GM21619 (cell line): ENCODE measurements at regions not wholly inside any gene's neighbourhood (a gene's known extent, or its start where the extent isn't known, plus 50 kb on each side); places are given as distances from the start of the nearest gene placed in this dataset.

ENCODE experiments used
- ATAC-seq: cut with Tn5 transposase; IDR thresholded peaks from one replicate; pipeline ENCODE4 v1.9.1; 2021; ENCODE audit not compliant: unreplicated experiment

DNA sequence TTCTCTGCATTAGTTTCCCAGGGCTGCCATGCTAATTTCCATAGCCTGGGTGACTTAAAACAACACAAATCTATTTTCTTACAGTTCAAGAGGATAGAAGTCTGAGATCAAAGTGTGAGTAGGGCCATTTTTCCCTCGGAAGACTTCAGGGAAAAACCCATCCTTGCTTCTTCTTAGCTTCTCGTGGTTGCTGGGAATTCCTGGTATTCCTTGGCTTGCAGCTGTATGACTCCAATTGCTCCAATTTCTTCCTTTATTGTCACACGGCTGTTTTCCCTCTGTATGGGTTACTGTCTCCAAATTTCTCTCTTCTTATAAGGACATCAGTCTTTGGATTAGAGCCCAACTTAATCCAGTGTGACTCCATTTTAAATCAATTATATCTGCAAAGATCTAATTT is 128.4 kb upstream of the JAG1 start:
- no peak for ATAC-seq

DNA sequence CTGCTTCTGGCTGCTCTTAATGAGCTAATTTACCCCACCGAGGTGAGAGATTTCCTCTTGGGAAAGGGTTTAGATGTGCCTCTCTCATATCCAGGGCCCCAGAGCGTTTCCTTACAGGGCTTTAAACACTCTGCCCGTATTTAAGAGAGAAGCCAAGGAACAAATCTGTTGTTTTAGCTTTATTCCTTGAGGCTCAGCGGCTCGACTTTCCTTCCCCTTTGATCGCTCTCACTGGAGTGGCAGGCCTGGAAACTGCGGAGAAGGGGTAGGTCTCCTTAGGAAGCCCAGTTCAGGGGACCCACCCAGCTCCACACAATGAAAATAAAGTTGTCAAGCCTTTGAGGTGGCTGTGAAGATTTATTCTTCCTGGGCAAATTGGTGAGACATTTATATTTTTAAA is 132.0 kb upstream of the JAG1 start:
- no peak for ATAC-seq

DNA sequence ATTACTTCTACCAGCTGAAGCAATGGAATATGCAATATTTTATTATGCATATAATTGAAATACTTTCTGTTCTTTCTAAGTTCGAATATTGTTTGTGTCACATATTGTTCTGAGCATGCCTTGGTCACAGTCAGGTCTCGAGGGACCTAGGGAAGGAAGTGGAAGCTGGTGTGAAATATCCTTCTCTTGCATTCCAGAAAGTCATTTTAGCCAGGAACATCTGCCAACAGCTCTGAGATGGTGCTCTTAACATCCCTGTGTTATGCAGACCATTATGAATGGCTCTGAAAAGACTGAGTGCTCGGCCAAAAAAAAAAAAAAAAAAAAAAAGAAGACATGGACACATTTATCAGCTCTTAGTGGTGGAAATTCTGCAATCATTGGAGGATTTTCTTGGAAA is 132.7 kb upstream of the JAG1 start:
- no peak for ATAC-seq

DNA sequence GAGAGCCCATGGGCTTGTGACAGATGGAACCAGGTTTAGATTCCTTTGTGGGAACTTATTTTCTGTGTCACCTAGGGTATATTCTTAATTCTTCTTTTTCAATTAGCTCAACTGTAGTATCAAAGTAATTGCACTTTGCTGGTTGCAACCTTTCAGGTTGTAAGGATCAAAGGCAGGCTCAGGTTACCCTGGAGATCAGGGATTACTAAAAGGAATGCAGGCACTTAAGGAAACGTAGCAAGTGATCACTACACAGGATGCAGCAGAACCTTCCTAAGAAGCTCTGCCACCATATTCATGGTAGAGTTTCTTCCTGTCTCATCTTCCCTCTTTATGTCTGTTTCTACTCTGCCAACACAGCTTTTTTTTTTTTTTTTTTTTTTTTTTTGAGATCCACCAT is 133.2 kb upstream of the JAG1 start:
- no peak for ATAC-seq

DNA sequence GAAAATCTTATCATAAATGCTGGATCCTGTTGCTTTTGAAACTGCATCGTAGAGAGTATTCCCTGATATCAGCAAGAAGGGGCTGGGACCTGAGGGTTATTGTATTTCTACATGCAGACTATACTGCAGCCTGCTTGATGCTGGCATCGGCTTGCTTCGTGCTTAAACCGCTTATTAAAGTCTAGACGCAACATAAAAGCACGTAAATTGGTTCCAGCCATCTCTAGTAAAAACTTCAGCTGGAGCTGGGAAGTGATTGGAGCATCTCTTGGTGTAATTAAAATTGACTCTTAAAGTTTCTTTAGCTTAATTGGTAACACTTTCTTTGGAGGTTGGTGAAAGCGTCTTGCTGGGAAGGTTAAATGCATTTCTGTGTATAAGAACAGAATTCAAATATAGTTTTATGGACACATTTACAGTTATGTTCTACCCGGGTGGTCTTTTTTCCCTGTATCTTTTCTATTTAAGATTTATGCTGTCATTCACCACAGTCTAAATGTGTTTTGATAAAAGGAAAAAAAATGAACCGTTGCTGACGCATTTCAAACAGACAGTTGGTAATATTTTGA is 139.0 kb upstream of the JAG1 start:
- no peak for ATAC-seq

DNA sequence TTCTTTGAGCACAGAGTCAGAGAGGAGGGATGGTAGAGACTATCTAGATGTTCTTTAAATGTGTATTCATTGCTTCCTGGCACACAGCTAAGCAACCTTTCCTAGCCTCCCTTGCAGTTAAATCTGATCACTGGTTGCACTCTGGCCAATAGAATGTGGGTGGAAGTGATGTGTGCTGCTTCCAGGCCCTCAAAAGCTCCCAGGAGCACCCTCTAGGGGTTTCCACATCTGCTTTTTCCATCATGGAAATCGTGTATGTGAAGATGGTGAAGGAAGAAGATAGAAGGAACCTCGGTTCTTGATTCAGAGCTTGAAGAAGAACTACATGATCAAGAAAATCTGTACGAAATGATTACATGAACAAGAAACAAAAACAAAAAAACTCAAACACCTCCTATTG is 149.8 kb upstream of the JAG1 start:
- ATAC-seq, result no peak

DNA sequence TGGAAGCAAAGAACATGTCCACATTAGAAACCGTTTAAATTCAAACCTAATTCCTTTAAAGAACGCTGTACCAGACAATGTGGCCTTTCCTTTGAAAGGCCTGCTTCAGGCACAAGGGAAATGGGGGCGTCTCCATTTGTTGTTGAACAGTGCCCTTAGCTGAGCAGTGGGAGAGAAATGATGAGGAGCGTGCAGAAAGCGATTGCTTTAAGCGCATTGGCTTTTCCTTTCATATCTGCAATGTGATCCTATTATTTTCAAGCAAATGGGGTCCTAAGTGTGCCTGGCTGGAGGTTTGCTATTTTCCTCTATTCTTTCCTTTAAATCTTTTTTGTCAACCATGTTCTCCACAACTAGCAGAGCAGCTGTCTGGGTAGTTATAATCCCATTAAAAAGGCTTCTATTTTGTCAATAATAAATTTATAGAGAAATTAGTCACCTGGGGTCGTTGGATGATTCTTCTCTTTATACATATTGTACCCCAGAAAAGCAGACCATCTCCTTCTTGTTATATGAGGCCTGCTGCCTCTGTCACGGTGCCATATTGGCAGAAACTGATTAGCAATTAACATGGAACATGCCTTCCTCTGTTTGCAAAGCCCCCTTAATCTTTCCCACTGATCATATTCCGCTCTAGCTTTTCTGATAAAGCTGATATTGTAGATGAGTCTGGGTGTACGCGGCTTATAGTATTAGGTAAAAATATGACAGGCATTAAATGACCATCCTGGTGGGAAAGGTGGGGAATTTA is 151.1 kb upstream of the JAG1 start:
- ATAC-seq, result no peak

DNA sequence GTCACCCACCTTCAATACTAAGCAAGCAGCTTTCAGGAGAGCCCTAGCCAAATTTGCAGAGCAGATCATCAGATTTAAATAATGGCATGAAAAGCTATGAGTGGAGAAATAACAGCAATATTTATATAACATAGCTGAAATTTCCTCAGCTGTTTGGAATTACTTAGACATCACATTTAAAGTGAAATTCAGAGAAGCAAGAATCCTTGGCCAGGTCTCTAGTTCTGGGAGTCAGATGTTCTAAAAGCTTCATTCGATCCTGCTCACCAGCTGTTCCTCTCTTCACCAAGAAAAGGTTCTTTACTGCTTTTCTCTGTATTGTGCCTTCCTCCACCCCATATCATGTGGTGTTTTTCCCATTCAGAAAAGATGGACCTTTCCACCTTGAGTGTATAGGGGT is 152.3 kb upstream of the JAG1 start:
- ATAC-seq, result no peak

DNA sequence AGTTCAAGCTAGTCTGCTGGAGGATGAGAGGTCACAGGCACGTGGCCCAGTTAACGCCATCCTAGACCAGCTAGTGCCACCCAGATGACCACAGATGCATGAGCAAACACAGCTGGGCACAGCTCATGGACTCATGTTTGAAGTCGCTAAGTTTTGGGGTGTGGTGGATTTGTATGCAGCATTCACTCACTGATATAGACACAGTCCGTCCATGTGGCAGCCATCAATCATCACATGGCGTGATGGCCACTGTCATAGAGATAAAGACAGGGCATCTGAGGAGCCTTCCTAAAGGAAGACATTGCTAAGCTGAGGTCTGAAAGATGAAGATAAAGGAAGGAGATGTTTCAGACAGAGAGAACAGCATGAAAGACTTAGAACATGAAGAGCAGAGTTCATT is 154.4 kb upstream of the JAG1 start:
- no peak for ATAC-seq

DNA sequence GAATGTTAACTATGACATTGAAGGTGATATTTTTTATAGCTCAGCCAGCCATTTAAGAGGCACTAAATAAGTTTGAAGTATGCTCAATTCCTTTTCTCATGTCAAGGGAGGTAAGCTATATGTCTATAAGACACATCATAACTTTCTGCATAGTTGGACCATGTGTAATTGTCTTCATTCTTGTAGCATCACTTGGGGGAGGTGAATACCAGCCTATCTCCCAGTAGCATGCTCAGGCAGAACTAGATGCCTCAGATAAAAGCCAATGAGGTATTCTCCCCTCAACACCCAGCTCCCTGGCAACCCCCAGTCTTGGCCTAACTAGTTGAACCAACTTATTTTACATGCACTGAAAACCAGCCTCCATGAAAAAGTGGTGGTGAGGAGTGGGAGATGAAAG is 158.3 kb upstream of the JAG1 start:
- ATAC-seq, result no peak

DNA sequence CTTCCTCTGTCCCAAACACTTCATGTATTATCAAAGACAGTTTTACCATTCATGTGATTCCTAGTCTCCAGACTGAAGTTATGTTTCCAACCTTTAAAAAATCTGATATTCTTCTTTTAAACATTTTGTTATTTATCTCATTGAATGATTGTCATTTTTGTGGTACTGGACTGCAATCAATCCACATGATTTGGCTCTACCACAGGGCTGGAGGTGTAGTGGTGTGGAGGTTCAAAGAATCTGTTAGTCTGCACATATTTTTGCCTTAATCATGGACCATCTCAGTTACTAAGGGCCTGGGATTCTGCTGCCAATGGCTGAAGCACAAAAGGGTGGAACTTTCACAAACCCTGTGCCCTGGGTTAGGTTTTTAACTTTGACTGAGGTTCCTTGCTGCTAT is 164.1 kb upstream of the JAG1 start:
- no peak for ATAC-seq

DNA sequence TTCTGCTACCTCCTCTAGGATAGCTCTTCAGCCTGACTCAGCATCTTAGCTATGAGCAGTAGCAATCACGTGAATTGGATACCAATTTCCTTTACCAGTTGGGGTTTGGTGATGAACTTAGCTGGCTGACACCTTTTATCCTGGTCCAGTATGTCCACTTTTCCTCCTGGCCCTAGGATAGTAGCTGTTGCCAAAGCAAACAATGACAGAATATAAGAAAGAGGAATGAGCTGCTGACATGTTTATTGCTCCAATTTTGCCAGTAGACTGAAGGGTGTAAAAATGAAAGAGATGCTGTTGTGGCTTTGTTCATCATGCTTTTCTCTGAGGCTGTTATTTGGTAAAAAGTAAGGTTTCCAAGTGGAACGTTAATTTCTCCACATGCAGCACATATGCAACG is 168.3 kb upstream of the JAG1 start:
- ATAC-seq, result no peak

DNA sequence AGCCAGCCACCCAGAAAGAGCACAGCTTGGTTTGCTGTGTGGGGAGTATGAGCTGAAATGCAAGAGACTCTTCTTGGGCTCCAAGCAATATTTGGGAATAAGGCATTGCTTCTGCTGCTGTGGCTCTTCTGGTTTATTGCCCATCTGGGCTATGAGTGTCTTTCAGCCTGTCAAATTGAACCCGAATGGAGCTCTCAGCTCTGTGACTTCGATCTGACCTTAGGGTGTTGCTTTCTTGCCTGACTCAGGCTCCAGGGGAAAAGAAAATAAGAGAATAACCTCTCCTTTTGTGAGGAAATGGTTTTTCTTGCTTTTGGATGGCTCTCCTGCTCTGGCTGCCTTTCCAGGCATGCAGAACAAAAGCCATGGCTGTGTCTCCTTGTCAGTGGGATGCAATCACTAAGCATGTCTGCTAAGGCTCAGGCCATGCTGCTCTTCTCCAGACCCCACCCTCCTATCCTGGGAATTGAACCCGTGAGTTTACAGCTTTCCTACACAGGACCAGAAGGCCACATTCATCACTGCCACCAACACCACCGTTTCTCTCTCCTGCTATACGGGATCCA is 169.4 kb upstream of the JAG1 start:
- no peak for ATAC-seq

DNA sequence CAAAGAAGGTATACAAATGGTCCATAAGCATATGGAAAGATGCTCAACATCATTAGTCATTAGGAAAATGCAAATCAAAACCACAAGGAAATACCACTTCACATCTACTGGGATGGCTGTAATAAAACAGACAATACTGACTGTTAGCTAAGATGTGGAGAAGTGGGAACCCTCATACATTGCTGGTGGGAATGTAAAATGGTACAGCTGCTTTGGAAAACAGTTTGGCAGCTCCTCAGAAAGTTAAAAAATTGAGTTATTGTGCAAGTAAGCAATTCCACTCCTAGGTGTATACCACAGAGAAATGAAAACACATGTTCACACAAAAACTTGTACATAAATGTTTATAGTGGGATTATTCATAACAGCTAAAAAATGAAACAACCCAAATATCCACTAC is 173.0 kb upstream of the JAG1 start:
- no peak for ATAC-seq

DNA sequence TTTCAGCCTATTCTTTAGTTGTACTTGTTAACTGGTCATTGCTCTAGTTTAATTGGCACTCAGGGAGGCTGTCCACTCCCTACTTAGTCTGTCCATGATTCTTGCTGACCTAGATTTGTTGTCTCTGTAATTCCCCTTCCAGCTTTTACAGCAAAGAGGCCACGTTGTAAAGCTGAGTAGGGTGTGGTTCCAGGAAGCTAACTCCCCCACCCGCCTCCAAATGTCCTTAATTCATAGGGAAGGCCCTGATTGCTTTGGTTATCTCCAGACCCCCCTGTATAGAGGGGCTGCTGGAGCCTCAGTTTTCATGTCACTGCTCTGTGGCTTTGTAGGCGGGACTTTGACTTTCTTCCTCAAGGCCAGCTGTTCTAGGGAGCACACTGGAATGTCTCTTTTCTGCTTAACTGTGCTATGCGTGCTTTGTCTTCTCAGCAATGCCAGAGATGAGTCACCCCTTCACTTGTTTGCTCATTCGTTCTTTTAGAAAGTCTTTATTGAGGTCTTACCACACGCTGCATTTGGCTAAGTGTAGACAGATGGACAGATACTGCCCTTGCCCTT is 175.1 kb upstream of the JAG1 start:
- no peak for ATAC-seq

DNA sequence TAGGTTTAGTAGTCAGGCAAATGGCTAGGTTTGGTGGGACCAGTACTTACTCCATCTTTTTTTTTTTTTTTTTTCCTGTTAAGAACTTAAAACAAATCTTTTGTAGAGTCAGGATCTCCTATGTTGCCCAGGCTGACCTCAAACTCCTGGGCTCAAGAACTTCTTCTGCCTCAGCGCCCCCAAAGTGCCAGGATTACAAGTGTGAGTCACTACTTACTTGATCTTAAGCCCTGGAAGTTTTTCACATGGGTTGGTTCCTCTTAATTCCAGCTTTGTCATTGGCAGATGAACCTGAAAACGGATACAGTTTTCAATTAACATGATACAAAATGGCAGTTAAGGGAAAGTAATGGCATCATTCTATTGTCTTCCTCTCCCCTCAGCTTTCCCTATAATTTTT is 179.4 kb upstream of the JAG1 start:
- ATAC-seq, result no peak

DNA sequence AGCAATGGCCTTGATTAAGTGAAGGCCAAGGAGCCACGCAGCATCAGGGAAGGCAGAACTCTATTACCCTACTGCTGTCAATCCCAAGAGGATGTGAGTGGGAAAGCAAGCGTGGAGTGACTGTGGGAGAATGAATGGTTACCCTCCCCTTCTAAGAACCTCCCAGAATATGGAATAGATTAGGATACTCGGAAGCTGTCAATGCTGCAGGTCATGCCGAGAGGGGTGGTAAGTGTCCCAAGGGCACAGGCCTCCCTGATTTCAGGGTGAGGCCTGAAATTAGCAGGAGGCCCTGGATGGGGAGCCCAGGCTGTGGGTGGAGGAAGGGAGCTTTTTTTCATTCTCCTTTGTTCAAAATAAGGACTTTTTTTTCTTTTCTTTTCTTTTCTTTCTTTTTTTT is 179.9 kb upstream of the JAG1 start:
- ATAC-seq, result no peak

DNA sequence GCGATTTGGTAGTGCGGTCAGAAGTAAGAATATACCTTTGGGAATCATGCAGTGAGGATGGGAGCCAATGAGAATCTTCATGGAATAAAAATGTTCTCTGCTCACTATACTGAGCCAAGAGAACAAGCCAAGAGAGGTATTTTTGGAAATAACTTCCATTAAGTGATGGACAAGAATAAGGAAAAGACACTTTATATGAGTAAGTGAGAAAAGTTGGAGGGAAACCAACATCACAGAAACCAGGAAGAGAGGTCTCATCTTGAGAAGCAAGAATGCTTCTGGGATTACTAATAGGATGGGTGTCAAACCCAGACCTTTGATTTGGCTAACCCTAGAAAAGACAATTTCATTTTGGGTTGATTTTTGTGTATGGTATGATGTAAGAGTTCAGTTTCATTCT is 181.2 kb upstream of the JAG1 start:
- ATAC-seq, result no peak

DNA sequence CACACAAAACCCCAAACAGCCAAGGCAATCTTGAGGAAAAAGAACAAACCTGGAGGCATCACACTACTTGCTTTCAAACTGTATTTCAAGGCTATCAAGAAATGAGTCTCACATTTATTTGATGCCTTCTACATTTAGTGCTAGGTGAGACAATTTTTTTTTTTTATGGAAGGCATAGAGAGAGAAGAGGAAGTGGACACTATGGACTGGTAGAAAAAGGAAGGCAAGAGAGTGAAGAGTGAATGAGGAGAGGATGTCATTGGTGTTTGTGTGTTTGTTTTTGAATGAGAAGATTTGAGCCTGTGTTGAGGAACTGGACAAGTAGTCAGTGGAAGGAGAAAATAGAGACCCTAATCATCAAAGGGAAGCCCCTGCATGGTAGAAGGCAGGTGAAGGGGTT is 182.0 kb upstream of the JAG1 start:
- ATAC-seq, result no peak

DNA sequence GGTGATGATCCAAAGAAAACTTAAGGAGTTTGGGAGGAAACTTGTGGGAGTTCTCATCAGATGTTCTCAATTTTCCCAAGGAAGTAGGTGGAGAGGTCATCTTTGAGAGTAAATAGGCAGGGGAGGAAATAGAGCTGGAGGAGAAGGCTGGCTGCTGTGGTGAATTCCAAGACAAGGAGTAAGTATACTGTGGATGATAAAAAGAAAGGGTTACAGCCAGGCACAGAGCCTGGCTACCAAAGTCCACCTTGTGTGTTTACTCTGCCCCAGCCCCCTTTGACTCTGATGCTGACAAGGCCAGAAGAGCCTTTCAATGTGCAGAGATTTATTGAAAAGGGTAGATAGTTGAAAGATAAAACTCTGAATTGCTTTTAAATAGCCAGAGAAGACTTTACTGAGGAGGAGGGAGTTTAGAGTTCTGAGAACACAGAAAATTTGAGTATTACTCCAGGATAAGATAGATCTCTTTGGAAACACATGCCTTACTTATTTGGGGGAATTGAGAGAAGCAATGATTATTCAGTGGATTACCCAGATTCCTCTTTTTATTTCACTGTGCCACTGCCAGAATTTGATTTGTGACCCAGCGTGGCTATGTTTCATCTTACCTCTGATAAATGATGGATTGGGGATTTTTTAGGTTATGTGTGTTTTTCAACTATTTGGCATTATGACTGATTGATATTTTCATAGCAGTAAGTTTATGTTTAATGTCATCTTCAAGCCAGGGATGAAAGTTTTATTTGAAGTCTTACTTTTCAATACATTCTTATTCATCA is 182.6 kb upstream of the JAG1 start:
- no peak for ATAC-seq

DNA sequence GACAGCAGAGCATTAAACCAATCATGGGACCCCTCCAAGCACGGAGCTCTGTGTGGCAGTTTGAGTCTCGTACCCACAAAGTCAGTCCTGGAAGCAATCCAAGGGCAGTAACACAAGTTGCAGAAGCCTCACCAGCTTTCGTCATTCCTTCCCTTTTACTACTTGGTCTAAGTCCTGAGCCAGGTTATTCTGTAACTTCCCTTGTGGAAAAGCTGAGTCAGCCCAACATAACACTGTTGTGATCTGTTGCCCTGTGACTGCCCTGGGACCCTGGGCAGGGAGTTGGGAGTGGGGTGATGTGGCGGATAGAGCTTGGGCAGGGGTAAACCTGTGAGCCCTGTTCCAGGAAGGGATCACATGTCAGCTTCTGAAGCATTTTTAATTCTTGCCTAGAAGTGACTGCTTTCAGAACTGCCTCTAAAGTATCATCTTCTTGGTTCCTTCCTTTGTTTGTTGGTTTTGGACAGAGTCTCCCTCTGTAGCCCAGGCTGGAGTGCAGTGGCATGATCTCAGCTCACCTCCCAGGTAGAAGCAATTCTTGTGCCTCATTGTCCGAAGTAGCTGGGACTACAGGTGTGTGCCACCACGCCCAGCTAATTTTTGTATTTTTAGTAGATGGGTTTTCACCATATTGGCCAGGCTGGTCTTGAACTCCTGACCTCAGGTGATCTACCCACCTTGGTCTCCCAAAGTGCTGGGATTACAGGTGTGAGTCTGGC is 183.7 kb upstream of the JAG1 start:
- no peak for ATAC-seq
